H1 (cell line): ENCODE measurements at regions not wholly inside any gene's neighbourhood (a gene's known extent, or its start where the extent isn't known, plus 50 kb on each side); places are given as distances from the start of the nearest gene placed in this dataset.

ENCODE experiments used
- CTCF ChIA-PET: fragments of 300-600 bp; sonication (Branson Sonifier 250); formaldehyde crosslinking; loops from one replicate; lab custom pipeline; 2021; ENCODE audit not compliant: partially characterized antibody; lab: Charles Lee
- POLR2A ChIA-PET: fragments of 300-600 bp; sonication (Branson Sonifier 250); formaldehyde crosslinking; loops from one replicate; lab custom pipeline; 2021; ENCODE audit warnings: inconsistent platforms; ENCODE audit not compliant: partially characterized antibody; lab: Charles Lee
- DNase-seq, 2 experiments: peaks; one replicate each; pipeline versions ENCODE4 v3.0.0 to v3.0.0-alpha.2; 2010 to 2022; ENCODE audit warnings: low spot score in 2 of 2, low read depth in 1 of 2, mixed read lengths in 1 of 2
- FAIRE-seq: peaks from 2 replicates; lab custom pipeline; 2011; peaks lifted over from hg19 to GRCh38; lab: Jason Lieb, UNC
- H2AFZ ChIP-seq: 2 replicates; pipeline ENCODE4 v1.8.1; 2012; ENCODE audit warnings: low read length, inconsistent platforms
- H2AK5ac ChIP-seq: 2 replicates; pipeline ENCODE4 v1.6.1; 2013; ENCODE audit warnings: low read depth, low read length
- H2BK120ac ChIP-seq: replicated peaks from 2 replicates; pipeline ENCODE3; 2013; ENCODE audit warnings: low read depth, low read length, inconsistent platforms
- H2BK12ac ChIP-seq: 2 replicates; pipeline ENCODE4 v1.6.1; 2013; ENCODE audit warnings: low read depth, low read length
- H2BK15ac ChIP-seq: 2 replicates; pipeline ENCODE4 v1.6.1; 2013; ENCODE audit warnings: low read length
- H2BK20ac ChIP-seq: 2 replicates; pipeline ENCODE4 v1.6.1; 2013; ENCODE audit warnings: low read length
- H2BK5ac ChIP-seq: 2 replicates; pipeline ENCODE4 v1.6.1; 2013; ENCODE audit warnings: low read depth, low read length
- H3K14ac ChIP-seq: 2 replicates; pipeline ENCODE4 v1.6.1; 2013; ENCODE audit warnings: inconsistent platforms; ENCODE audit not compliant: insufficient read length
- H3K18ac ChIP-seq: 2 replicates; pipeline ENCODE4 v1.6.1; 2013; ENCODE audit warnings: low read length; ENCODE audit errors: extremely low read depth
- H3K23ac ChIP-seq: 2 replicates; pipeline ENCODE4 v1.6.1; 2013; ENCODE audit warnings: inconsistent platforms; ENCODE audit not compliant: insufficient read length
- H3K23me2 ChIP-seq: 2 replicates; pipeline ENCODE4 v1.6.1; 2013; ENCODE audit warnings: low read depth, low read length
- H3K27ac ChIP-seq: 2 replicates; pipeline ENCODE4 v1.6.1; 2011; ENCODE audit warnings: low read depth, low read length, inconsistent platforms
- H3K27me3 ChIP-seq, 4 experiments: replicated peaks in 1 of 4; 1 replicate in 1 of 4; 2 replicates in 3 of 4; pipeline versions ENCODE4 v1.6.1 to v1.8.1; 2011 to 2013; ENCODE audit warnings: low read length in 3 of 4, mild to moderate bottlenecking in 3 of 4, inconsistent platforms in 2 of 4, mixed read lengths in 2 of 4, moderate library complexity in 1 of 4; ENCODE audit not compliant: control insufficient read depth in 3 of 4, insufficient read depth in 3 of 4; ENCODE audit errors: extremely low read depth in 1 of 4
- H3K36me3 ChIP-seq, 4 experiments: 2 replicates each; pipeline versions ENCODE4 v1.6.1 to v1.8.1; 2011 to 2013; ENCODE audit warnings: mild to moderate bottlenecking in 4 of 4, low read length in 3 of 4, moderate library complexity in 2 of 4, control low read depth in 1 of 4, inconsistent platforms in 1 of 4; ENCODE audit not compliant: insufficient read depth in 4 of 4, control insufficient read depth in 2 of 4
- H3K4ac ChIP-seq: replicated peaks from 2 replicates; pipeline ENCODE3; 2013; ENCODE audit warnings: low read length, low read depth, mixed read lengths, inconsistent platforms; ENCODE audit not compliant: insufficient read length
- H3K4me1 ChIP-seq, 4 experiments: replicated peaks in 1 of 4; 1 replicate in 1 of 4; 2 replicates in 3 of 4; pipeline versions ENCODE4 v1.6.1 to v1.8.1; 2011 to 2013; ENCODE audit warnings: low read length in 3 of 4, inconsistent platforms in 2 of 4, mixed read lengths in 1 of 4; ENCODE audit not compliant: insufficient read depth in 4 of 4, control insufficient read depth in 3 of 4
- H3K4me2 ChIP-seq, 2 experiments: 2 replicates each; pipeline versions ENCODE4 v1.6.1 to v1.8.1; 2011 to 2013; ENCODE audit warnings: low read depth in 2 of 2, low read length in 2 of 2, control low read depth in 1 of 2, inconsistent platforms in 1 of 2, mild to moderate bottlenecking in 1 of 2; ENCODE audit not compliant: insufficient read depth in 1 of 2
- H3K4me3 ChIP-seq, 4 experiments: fragments of 200-600, 300-600 bp in 1 of 4; sonication (generic), shearing (Covaris generic), sonication (Bioruptor Twin) in 1 of 4; 2 replicates each; pipeline versions ENCODE4 v1.5.1 to v1.8.1; 2011 to 2016; ENCODE audit warnings: low read length in 4 of 4, low read depth in 3 of 4, control low read depth in 2 of 4, inconsistent platforms in 2 of 4, mild to moderate bottlenecking in 2 of 4, mixed read lengths in 1 of 4, moderate library complexity in 1 of 4; ENCODE audit not compliant: insufficient read depth in 2 of 4; ENCODE audit errors: extremely low read depth in 1 of 4
- H3K56ac ChIP-seq: replicated peaks from 2 replicates; pipeline ENCODE3; 2013; ENCODE audit warnings: low read depth, mild to moderate bottlenecking, mixed read lengths, low read length, inconsistent platforms; ENCODE audit not compliant: insufficient read length
- H3K79me1 ChIP-seq: 2 replicates; pipeline ENCODE4 v1.6.1; 2013; ENCODE audit warnings: low read depth, low read length, control low read depth
- H3K79me2 ChIP-seq, 2 experiments: 2 replicates each; pipeline versions ENCODE4 v1.6.1 to v1.8.1; 2012 to 2013; ENCODE audit warnings: low read length in 2 of 2, mild to moderate bottlenecking in 2 of 2, inconsistent platforms in 1 of 2; ENCODE audit not compliant: insufficient read depth in 2 of 2, control insufficient read depth in 1 of 2
- H3K9ac ChIP-seq, 4 experiments: replicated peaks in 1 of 4; 1 replicate in 1 of 4; 2 replicates in 3 of 4; pipeline versions ENCODE4 v1.6.1 to v1.8.1; 2011 to 2013; ENCODE audit warnings: low read depth in 3 of 4, low read length in 3 of 4, control low read depth in 2 of 4, mild to moderate bottlenecking in 2 of 4, moderate library complexity in 2 of 4, inconsistent platforms in 1 of 4; ENCODE audit errors: extremely low read depth in 1 of 4
- H3K9me3 ChIP-seq, 2 experiments: 2 replicates each; pipeline versions ENCODE4 v1.6.1 to v1.8.1; 2012 to 2013; ENCODE audit warnings: mild to moderate bottlenecking in 2 of 2, moderate library complexity in 2 of 2, control low read depth in 1 of 2, inconsistent platforms in 1 of 2, low read depth in 1 of 2, low read length in 1 of 2, mixed read lengths in 1 of 2; ENCODE audit not compliant: insufficient read depth in 2 of 2
- H4K20me1 ChIP-seq, 2 experiments: replicated peaks in 1 of 2; 2 replicates each; pipeline versions ENCODE3 to v1.8.1; 2011 to 2013; ENCODE audit warnings: inconsistent platforms in 2 of 2, low read length in 2 of 2, mild to moderate bottlenecking in 1 of 2; ENCODE audit not compliant: insufficient read depth in 2 of 2, control insufficient read depth in 1 of 2
- H4K5ac ChIP-seq: 2 replicates; pipeline ENCODE4 v1.6.1; 2013; ENCODE audit warnings: low read length, low read depth, mixed read lengths, inconsistent platforms; ENCODE audit not compliant: insufficient read length
- H4K8ac ChIP-seq: 2 replicates; pipeline ENCODE4 v1.8.0; 2013; ENCODE audit warnings: mild to moderate bottlenecking, moderate library complexity, low read length, inconsistent platforms; ENCODE audit not compliant: insufficient read depth; ENCODE audit errors: extremely low read depth
- H4K91ac ChIP-seq: replicated peaks from 2 replicates; pipeline ENCODE3; 2013; ENCODE audit warnings: low read length, mixed read lengths, inconsistent platforms; ENCODE audit not compliant: insufficient read length
- ASH2L ChIP-seq: fragments of 200-600, 300-600 bp; sonication (generic); IDR thresholded peaks from one replicate; pipeline ENCODE4 v1.7.1; 2017; ENCODE audit warnings: low read length
- BRCA1 ChIP-seq: IDR thresholded peaks from 2 replicates; pipeline ENCODE4 v1.6.1; 2012; ENCODE audit warnings: low read depth, low read length, improper control_type of control experiment
- EP300 ChIP-seq, 2 experiments: IDR thresholded peaks; 1 replicate in 1 of 2; 2 replicates in 1 of 2; pipeline ENCODE4 v1.6.1; 2011 to 2012; ENCODE audit warnings: low read depth in 2 of 2, low read length in 2 of 2, mild to moderate bottlenecking in 2 of 2, borderline replicate concordance in 1 of 2, inconsistent platforms in 1 of 2, moderate library complexity in 1 of 2
- JUN ChIP-seq: IDR thresholded peaks from 2 replicates; pipeline ENCODE4 v1.6.1; 2011; ENCODE audit warnings: low read depth, mild to moderate bottlenecking, improper control_type of control experiment, low read length
- KDM5A ChIP-seq: fragments of 200-600 bp; IDR thresholded peaks from 2 replicates; pipeline ENCODE4 v1.7.1; 2012; ENCODE audit warnings: mild to moderate bottlenecking, low read length, inconsistent platforms, mixed read lengths
- NANOG ChIP-seq: IDR thresholded peaks from 2 replicates; pipeline ENCODE4 v1.6.1; 2011; ENCODE audit warnings: low read length, low read depth, mild to moderate bottlenecking, inconsistent platforms; ENCODE audit not compliant: insufficient read depth, poor library complexity, severe bottlenecking
- NRF1 ChIP-seq: IDR thresholded peaks from 2 replicates; pipeline ENCODE4 v1.6.1; 2011; ENCODE audit warnings: mild to moderate bottlenecking, low read depth, low read length, improper control_type of control experiment
- POU5F1 ChIP-seq: IDR thresholded peaks from 2 replicates; pipeline ENCODE4 v1.6.1; 2011; ENCODE audit warnings: low read depth, mild to moderate bottlenecking, low read length, moderate library complexity
- RNF2 ChIP-seq: fragments of 200-900, 300-1000 bp; sonication (generic); IDR thresholded peaks from 2 replicates; pipeline ENCODE4 v1.7.1; 2016; ENCODE audit warnings: borderline replicate concordance, low read depth, mild to moderate bottlenecking, antibody characterized with exemption, low read length; ENCODE audit not compliant: poor library complexity, severe bottlenecking; ENCODE audit errors: missing control alignments
- SP4 ChIP-seq: IDR thresholded peaks from 2 replicates; pipeline ENCODE4 v1.6.1; 2012; ENCODE audit warnings: low read length, inconsistent platforms
- TAF1 ChIP-seq: IDR thresholded peaks from 2 replicates; pipeline ENCODE4 v1.6.1; 2011; ENCODE audit warnings: mild to moderate bottlenecking, low read depth, low read length
- YY1 ChIP-seq: IDR thresholded peaks from 2 replicates; pipeline ENCODE4 v1.6.1; 2011; ENCODE audit warnings: low read depth, mild to moderate bottlenecking, low read length
- ZNF274 ChIP-seq: IDR thresholded peaks from 2 replicates; pipeline ENCODE4 v1.7.0; 2012; ENCODE audit warnings: low read length, borderline replicate concordance; ENCODE audit errors: extremely low read depth
- WGBS, 2 experiments: shearing (Covaris generic) in 1 of 2; methylation state at CpG; one replicate each; pipeline versions ENCODE4 v1.1.6 to v1.1.7; 2013 to 2015; ENCODE audit warnings: low lambda C conversion rate in 2 of 2, mixed read lengths in 2 of 2, inconsistent platforms in 1 of 2, low coverage in 1 of 2, missing lambda C conversion rate in 1 of 2; ENCODE audit not compliant: insufficient replicate concordance in 2 of 2, insufficient coverage in 1 of 2, insufficient read length in 1 of 2; ENCODE audit errors: extremely low coverage in 1 of 2, missing lambda C conversion rate in 1 of 2; 5-methylcytosine and 5-hydroxymethylcytosine counted together
- TF ChIP-seq, protein P1 (sequence below): IDR thresholded peaks from 2 replicates; pipeline ENCODE4 v1.6.1; 2011; ENCODE audit warnings: low read length, improper control_type of control experiment

DNA sequence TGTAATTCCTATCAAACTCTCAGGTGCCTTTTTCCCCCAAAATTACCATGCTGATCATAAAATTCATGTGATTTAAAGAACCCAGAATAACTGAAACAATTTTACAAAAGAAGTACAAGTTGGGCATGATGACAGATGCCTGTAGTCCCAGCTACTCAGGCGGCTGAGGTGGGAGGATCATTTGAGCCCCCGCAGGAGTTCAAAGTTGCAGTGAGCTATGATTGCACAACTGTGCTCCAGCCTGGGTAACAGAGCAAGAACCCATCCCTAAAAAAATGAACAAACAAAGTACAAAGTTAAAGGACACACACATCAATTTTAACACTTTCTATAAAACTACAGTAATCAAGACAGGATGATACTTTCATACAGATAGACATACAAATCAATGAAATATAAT lies 97.9 kb upstream of the LPAR1 start:
- Histone ChIP-seq H3K9me3 (no peaks in the 10 kb centered on the region), H3K79me1 (no peaks in the 10 kb centered on the region), H3K23me2 (no peaks in the 10 kb centered on the region), H4K91ac (no peak overlapping the region), H3K4me1 (no peaks in the 10 kb centered on the region), H3K9ac (no peak overlapping the region), H2BK12ac (no peak overlapping the region), H3K4me3 (no peak overlapping the region), H2BK120ac (no peak overlapping the region), H4K8ac (no peak overlapping the region), H4K5ac (no peak overlapping the region), H2AK5ac (no peak overlapping the region), H3K23ac (no peak overlapping the region), H2BK15ac (no peak overlapping the region), H3K56ac (no peak overlapping the region), H3K14ac (no peak overlapping the region), H3K4me2 (no peak overlapping the region), H3K4ac (no peak overlapping the region), H2BK20ac (no peak overlapping the region), H3K27me3 (no peaks in the 10 kb centered on the region), H3K79me2 (no peaks in the 10 kb centered on the region), H2AFZ (no peak overlapping the region), H2BK5ac (no peak overlapping the region), H3K18ac (no peak overlapping the region), H4K20me1 (no peaks in the 10 kb centered on the region), H3K36me3 (no peaks in the 10 kb centered on the region), H3K27ac (no peak overlapping the region)
- DNase-seq (no peak), FAIRE-seq (no peak)
- ChIA-PET POLR2A (no interaction called here), CTCF (no interaction called here)
- WGBS, 2 experiments: 48% methylated on average over 2 of the region's 2 CpGs; no CpG with 5 or more reads in 1 of the 2 experiments
- TF ChIP-seq ASH2L (no peak), RNF2 (no peak), EP300 (IDR thresholded peaks at IDR 0.05; ENCODE audit: borderline replicate concordance in 1 of 2, low read depth in 2 of 2, low read length in 2 of 2) (no peak), ZNF274 (no peak), NRF1 (no peak), SP4 (no peak), YY1 (no peak), POU5F1 (no peak), NANOG (no peak), KDM5A (no peak), BRCA1 (no peak), JUN (no peak), TAF1 (no peak)
- TF ChIP-seq, protein P1, sequence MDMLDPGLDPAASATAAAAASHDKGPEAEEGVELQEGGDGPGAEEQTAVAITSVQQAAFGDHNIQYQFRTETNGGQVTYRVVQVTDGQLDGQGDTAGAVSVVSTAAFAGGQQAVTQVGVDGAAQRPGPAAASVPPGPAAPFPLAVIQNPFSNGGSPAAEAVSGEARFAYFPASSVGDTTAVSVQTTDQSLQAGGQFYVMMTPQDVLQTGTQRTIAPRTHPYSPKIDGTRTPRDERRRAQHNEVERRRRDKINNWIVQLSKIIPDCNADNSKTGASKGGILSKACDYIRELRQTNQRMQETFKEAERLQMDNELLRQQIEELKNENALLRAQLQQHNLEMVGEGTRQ: no peak
